IMR-90 (cell line): ENCODE measurements at regions not wholly inside any gene's neighbourhood (a gene's known extent, or its start where the extent isn't known, plus 50 kb on each side); places are given as distances from the start of the nearest gene placed in this dataset.

Source experiments
- ATAC-seq: fragments of 200-7000 bp; cut with Tn5 transposase; 2 replicates; pipeline ENCODE4 v1.9.1; 2020; ENCODE audit warnings: low read depth, mild to moderate bottlenecking, moderate library complexity
- BruUV-seq: library from RNA; stranded (reverse); fragments of 400-500 nt; replicated peaks from 2 replicates; lab custom pipeline; 2021; lab: Mats Ljungman, UMichigan
- CTCF ChIA-PET: fragments of 300-600 bp; formaldehyde crosslinking; extraction: SDS; loops from one replicate; lab custom pipeline; 2021; ENCODE audit warnings: antibody characterized with exemption; lab: Yijun Ruan, JAX
- POLR2A ChIA-PET: fragments of 300-600 bp; sonication (Branson Sonifier 250); formaldehyde crosslinking; loops from one replicate; lab custom pipeline; 2022; ENCODE audit warnings: antibody characterized with exemption; ENCODE audit not compliant: unreplicated experiment; lab: Charles Lee
- DNase-seq: peaks from one replicate; pipeline ENCODE4 v3.0.0; 2013
- H2AFZ ChIP-seq: replicated peaks from 2 replicates; pipeline ENCODE3; 2013; ENCODE audit warnings: low read length, mild to moderate bottlenecking; ENCODE audit not compliant: poor library complexity
- H2AK5ac ChIP-seq: 2 replicates; pipeline ENCODE4 v1.6.1; 2013; ENCODE audit warnings: low read depth, low read length, inconsistent platforms
- H2AK9ac ChIP-seq: replicated peaks from 2 replicates; pipeline ENCODE3; 2013; ENCODE audit warnings: mild to moderate bottlenecking, low read depth, low read length, moderate library complexity; ENCODE audit not compliant: poor library complexity
- H2BK120ac ChIP-seq: 2 replicates; pipeline ENCODE4 v1.6.1; 2013; ENCODE audit warnings: low read depth, low read length, inconsistent platforms
- H2BK15ac ChIP-seq: 3 replicates; pipeline ENCODE4 v1.6.1; 2013; ENCODE audit warnings: low read depth, low read length, inconsistent platforms
- H2BK20ac ChIP-seq: 2 replicates; pipeline ENCODE4 v1.6.1; 2013; ENCODE audit warnings: low read depth, mild to moderate bottlenecking, inconsistent platforms, low read length, moderate library complexity
- H2BK5ac ChIP-seq: 2 replicates; pipeline ENCODE4 v1.6.1; 2013; ENCODE audit warnings: mild to moderate bottlenecking, low read depth, low read length, inconsistent platforms; ENCODE audit not compliant: poor library complexity, severe bottlenecking
- H3K14ac ChIP-seq: replicated peaks from 2 replicates; pipeline ENCODE4 v1.6.1; 2013; ENCODE audit warnings: low read depth, low read length, inconsistent platforms
- H3K18ac ChIP-seq: 2 replicates; pipeline ENCODE4 v1.6.1; 2013; ENCODE audit warnings: low read depth, low read length, control low read depth
- H3K23ac ChIP-seq: 2 replicates; pipeline ENCODE4 v1.6.1; 2013; ENCODE audit warnings: low read depth, low read length, inconsistent platforms
- H3K27ac ChIP-seq: 2 replicates; pipeline ENCODE4 v1.5.1; 2013; ENCODE audit warnings: mild to moderate bottlenecking, control low read depth, low read length; ENCODE audit not compliant: insufficient read depth
- H3K27me3 ChIP-seq: 2 replicates; pipeline ENCODE4 v1.6.1; 2013; ENCODE audit warnings: low read length; ENCODE audit not compliant: control insufficient read depth, insufficient read depth
- H3K36me3 ChIP-seq: 2 replicates; pipeline ENCODE4 v1.6.1; 2013; ENCODE audit warnings: low read length, mixed read lengths; ENCODE audit not compliant: control insufficient read depth, insufficient read depth
- H3K4ac ChIP-seq: 2 replicates; pipeline ENCODE4 v1.6.1; 2013; ENCODE audit warnings: low read depth, low read length, inconsistent platforms
- H3K4me1 ChIP-seq: 2 replicates; pipeline ENCODE4 v1.6.1; 2013; ENCODE audit warnings: low read length, mixed read lengths; ENCODE audit not compliant: control insufficient read depth, insufficient read depth
- H3K4me2 ChIP-seq: 2 replicates; pipeline ENCODE4 v1.6.1; 2013; ENCODE audit warnings: low read depth, mild to moderate bottlenecking, control low read depth, low read length, moderate library complexity
- H3K4me3 ChIP-seq: 2 replicates; pipeline ENCODE4 v1.5.1; 2013; ENCODE audit warnings: low read depth, mild to moderate bottlenecking, control low read depth, low read length, moderate library complexity; ENCODE audit not compliant: insufficient read depth
- H3K56ac ChIP-seq: 2 replicates; pipeline ENCODE4 v1.6.1; 2013; ENCODE audit warnings: low read length, inconsistent platforms; ENCODE audit not compliant: insufficient read depth; ENCODE audit errors: extremely low read depth
- H3K79me1 ChIP-seq, 2 experiments: 2 replicates each; pipeline ENCODE4 v1.6.1; 2013; ENCODE audit warnings: low read length in 2 of 2, inconsistent platforms in 1 of 2, low read depth in 1 of 2
- H3K9ac ChIP-seq: 2 replicates; pipeline ENCODE4 v1.6.1; 2013; ENCODE audit warnings: low read depth, low read length, control low read depth
- H3K9me1 ChIP-seq: 2 replicates; pipeline ENCODE4 v1.6.1; 2013; ENCODE audit warnings: low read length, inconsistent platforms; ENCODE audit not compliant: insufficient read depth
- H3K9me3 ChIP-seq: 2 replicates; pipeline ENCODE4 v1.6.1; 2013; ENCODE audit warnings: low read length; ENCODE audit not compliant: control insufficient read depth, insufficient read depth
- H4K20me1 ChIP-seq: 2 replicates; pipeline ENCODE4 v1.6.1; 2013; ENCODE audit warnings: low read length, inconsistent platforms; ENCODE audit not compliant: insufficient read depth
- H4K5ac ChIP-seq: 2 replicates; pipeline ENCODE4 v1.6.1; 2013; ENCODE audit warnings: mild to moderate bottlenecking, low read depth, low read length, control low read depth
- H4K8ac ChIP-seq, 2 experiments: 2 replicates each; pipeline ENCODE4 v1.6.1; 2013; ENCODE audit warnings: low read depth in 2 of 2, low read length in 2 of 2, control low read depth in 1 of 2, inconsistent platforms in 1 of 2
- H4K91ac ChIP-seq: 2 replicates; pipeline ENCODE4 v1.6.1; 2013; ENCODE audit warnings: low read depth, low read length, inconsistent platforms; ENCODE audit not compliant: insufficient read depth
- BHLHE40 ChIP-seq: fragments of 150-350 bp; IDR thresholded peaks from 2 replicates; pipeline ENCODE4 v1.6.1; 2016; ENCODE audit warnings: mild to moderate bottlenecking, low read depth, low read length
- CEBPB ChIP-seq: IDR thresholded peaks from 2 replicates; pipeline ENCODE4 v1.6.1; 2012; ENCODE audit warnings: low read depth, low read length, improper control_type of control experiment
- CHD1 ChIP-seq: IDR thresholded peaks from 2 replicates; pipeline ENCODE4 v1.6.1; 2012; ENCODE audit warnings: low read depth, low read length, improper control_type of control experiment
- CTCF ChIP-seq: conservative IDR thresholded peaks from 2 replicates; pipeline ENCODE4 v1.5.1; 2012; ENCODE audit warnings: mild to moderate bottlenecking, low read depth, low read length, improper control_type of control experiment
- FOS ChIP-seq: fragments of 150-350 bp; IDR thresholded peaks from 2 replicates; pipeline ENCODE4 v1.6.1; 2016; ENCODE audit warnings: low read depth, low read length
- MAFK ChIP-seq: IDR thresholded peaks from 2 replicates; pipeline ENCODE4 v1.6.1; 2012; ENCODE audit warnings: low read depth, low read length, improper control_type of control experiment
- MAZ ChIP-seq: IDR thresholded peaks from 2 replicates; pipeline ENCODE4 v1.6.1; 2012; ENCODE audit warnings: low read depth, mild to moderate bottlenecking, low read length, improper control_type of control experiment, moderate library complexity, borderline replicate concordance
- MXI1 ChIP-seq: IDR thresholded peaks from 2 replicates; pipeline ENCODE4 v1.6.1; 2012; ENCODE audit warnings: low read depth, mild to moderate bottlenecking, low read length, moderate library complexity, borderline replicate concordance
- NFE2L2 ChIP-seq: fragments of 150-350 bp; IDR thresholded peaks from 2 replicates; pipeline ENCODE4 v1.6.1; 2016; ENCODE audit warnings: low read depth, mild to moderate bottlenecking, low read length
- POLR2A ChIP-seq: IDR thresholded peaks from 2 replicates; pipeline ENCODE4 v1.6.1; 2012; ENCODE audit warnings: mild to moderate bottlenecking, low read depth, low read length
- RAD21 ChIP-seq: IDR thresholded peaks from 2 replicates; pipeline ENCODE4 v1.6.1; 2012; ENCODE audit warnings: low read length, improper control_type of control experiment
- RCOR1 ChIP-seq: IDR thresholded peaks from 2 replicates; pipeline ENCODE4 v1.6.1; 2012; ENCODE audit warnings: mild to moderate bottlenecking, low read length, improper control_type of control experiment; ENCODE audit not compliant: insufficient replicate concordance
- RFX5 ChIP-seq: IDR thresholded peaks from 2 replicates; pipeline ENCODE4 v1.8.0; 2012; ENCODE audit warnings: low read depth, mild to moderate bottlenecking, low read length, moderate library complexity
- SMC3 ChIP-seq: fragments of 150-350 bp; IDR thresholded peaks from 2 replicates; pipeline ENCODE4 v1.6.1; 2016; ENCODE audit warnings: low read depth, mild to moderate bottlenecking, antibody characterized with exemption, low read length, moderate library complexity
- WGBS, 2 experiments: methylation state at CpG; one replicate each; pipeline versions ENCODE4 v1.1.5 to v1.1.7; 2013; ENCODE audit warnings: missing lambda C conversion rate in 2 of 2; ENCODE audit not compliant: insufficient read length in 1 of 2; ENCODE audit errors: extremely low coverage in 2 of 2; 5-methylcytosine and 5-hydroxymethylcytosine counted together
- dilution Hi-C: fragments of 300-500 bp; cut with HindIII; formaldehyde crosslinking; loops from one replicate; pipeline ENCODE4 v1.14.3; 2018; ENCODE audit warnings: low sequenced_read_pairs; ENCODE audit not compliant: unreplicated experiment
- in situ Hi-C: fragments of 300-500 bp; cut with MboI; formaldehyde crosslinking; loops from 3 replicates; pipeline ENCODE4 v1.14.3; 2019; ENCODE audit warnings: low sequenced_read_pairs, inconsistent platforms, mixed read lengths
- intact Hi-C: fragments of 100-400 bp; cut with micrococcal nuclease; formaldehyde crosslinking; loops from 2 replicates; pipeline ENCODE4 v1.10.0; 2022
- TF ChIP-seq, protein P1 (sequence below): fragments of 150-350 bp; IDR thresholded peaks from 2 replicates; pipeline ENCODE4 v1.6.1; 2017; ENCODE audit warnings: mild to moderate bottlenecking, antibody characterized with exemption, low read length, low read depth
- TF ChIP-seq, protein P2 (sequence below): fragments of 150-350 bp; IDR thresholded peaks from 2 replicates; pipeline ENCODE4 v1.6.1; 2016; ENCODE audit warnings: low read depth, mild to moderate bottlenecking, low read length, moderate library complexity, borderline replicate concordance

DNA sequence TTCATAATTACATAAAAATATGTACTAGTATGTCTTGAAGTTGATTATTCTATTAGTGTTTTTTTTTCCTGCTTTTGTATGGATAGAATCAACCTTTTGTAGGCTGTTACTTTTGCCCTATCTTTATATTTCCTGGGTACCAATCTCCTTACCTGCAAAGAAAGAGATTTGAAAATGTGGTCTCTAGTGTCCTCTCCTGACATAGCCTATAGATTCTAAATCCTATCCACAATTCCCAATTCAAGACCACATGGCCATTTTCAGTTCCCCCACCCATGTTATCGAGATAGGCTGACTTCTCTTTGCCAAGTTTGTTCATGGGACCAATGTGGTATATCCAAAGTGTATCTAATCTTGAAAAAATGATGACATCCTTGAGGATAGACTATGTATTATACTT lies 269.4 kb upstream of the SEMA3D start:
- no peak for ATAC-seq
- Histone ChIP-seq H3K4me1 (peaks cover 2% of the 10 kb centered on the region; the same call in 1 of the 2 replicates), H3K4me2 (no peak overlapping the region), H3K18ac (no peak overlapping the region), H2AFZ (no peak overlapping the region), H2BK15ac (no peak overlapping the region), H2AK5ac (no peak overlapping the region), H2BK5ac (no peak overlapping the region), H2BK120ac (no peak overlapping the region), H3K9me1 (no peaks in the 10 kb centered on the region), H3K27me3 (no peaks in the 10 kb centered on the region; the same call in 1 of the 2 replicates), H4K20me1 (no peaks in the 10 kb centered on the region), H3K23ac (no peak overlapping the region), H3K36me3 (no peaks in the 10 kb centered on the region), H4K5ac (no peak overlapping the region), H3K27ac (no peak overlapping the region), H3K9ac (no peak overlapping the region), H3K4me3 (no peak overlapping the region), H3K9me3 (no peaks in the 10 kb centered on the region), H3K14ac (no peak overlapping the region), H4K8ac (no peak overlapping the region), H4K91ac (no peak overlapping the region), H3K56ac (no peak overlapping the region), H3K79me1 (no peaks in the 10 kb centered on the region), H3K4ac (no peak overlapping the region), H2AK9ac (no peak overlapping the region), H2BK20ac (no peak overlapping the region)
- DNase-seq: no peak
- WGBS, 2 experiments: no CpG with 5 or more reads among the region's 1 CpG
- TF ChIP-seq MAFK: no peak
- TF ChIP-seq FOS: no peak
- TF ChIP-seq MXI1: no peak
- TF ChIP-seq, protein P1, sequence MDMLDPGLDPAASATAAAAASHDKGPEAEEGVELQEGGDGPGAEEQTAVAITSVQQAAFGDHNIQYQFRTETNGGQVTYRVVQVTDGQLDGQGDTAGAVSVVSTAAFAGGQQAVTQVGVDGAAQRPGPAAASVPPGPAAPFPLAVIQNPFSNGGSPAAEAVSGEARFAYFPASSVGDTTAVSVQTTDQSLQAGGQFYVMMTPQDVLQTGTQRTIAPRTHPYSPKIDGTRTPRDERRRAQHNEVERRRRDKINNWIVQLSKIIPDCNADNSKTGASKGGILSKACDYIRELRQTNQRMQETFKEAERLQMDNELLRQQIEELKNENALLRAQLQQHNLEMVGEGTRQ: no peak
- TF ChIP-seq RAD21: no peak
- TF ChIP-seq, protein P2, sequence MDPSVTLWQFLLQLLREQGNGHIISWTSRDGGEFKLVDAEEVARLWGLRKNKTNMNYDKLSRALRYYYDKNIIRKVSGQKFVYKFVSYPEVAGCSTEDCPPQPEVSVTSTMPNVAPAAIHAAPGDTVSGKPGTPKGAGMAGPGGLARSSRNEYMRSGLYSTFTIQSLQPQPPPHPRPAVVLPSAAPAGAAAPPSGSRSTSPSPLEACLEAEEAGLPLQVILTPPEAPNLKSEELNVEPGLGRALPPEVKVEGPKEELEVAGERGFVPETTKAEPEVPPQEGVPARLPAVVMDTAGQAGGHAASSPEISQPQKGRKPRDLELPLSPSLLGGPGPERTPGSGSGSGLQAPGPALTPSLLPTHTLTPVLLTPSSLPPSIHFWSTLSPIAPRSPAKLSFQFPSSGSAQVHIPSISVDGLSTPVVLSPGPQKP: no peak
- no peak for TF ChIP-seq SMC3
- TF ChIP-seq RFX5: no peak
- TF ChIP-seq BHLHE40: no peak
- TF ChIP-seq CEBPB: no peak
- TF ChIP-seq RCOR1: no peak
- TF ChIP-seq POLR2A: no peak
- no peak for TF ChIP-seq CTCF
- TF ChIP-seq NFE2L2: no peak
- TF ChIP-seq CHD1: no peak
- no peak for TF ChIP-seq MAZ
- no TSS peak for BruUV-seq
- intact Hi-C loops: no loop called here
- POLR2A ChIA-PET: no interaction called here
- in situ Hi-C loops: no loop called here
- dilution Hi-C loops: no loop called here
- CTCF ChIA-PET: no interaction called here
